ENCODE measurements at regions not wholly inside any gene's neighbourhood (a gene's known extent, or its start where the extent isn't known, plus 50 kb on each side); places are given as distances from the start of the nearest gene placed in this dataset.
"Not testable (repeated sequence)": the region's sequence is repeated elsewhere in the genome, so short reads cannot be mapped to it uniquely, and the experiment has no call there.

GRCh38 chr6:139747154-139747553 is 372.7 kb upstream of the CITED2 start:
- DNase-seq: no peak

DNA sequence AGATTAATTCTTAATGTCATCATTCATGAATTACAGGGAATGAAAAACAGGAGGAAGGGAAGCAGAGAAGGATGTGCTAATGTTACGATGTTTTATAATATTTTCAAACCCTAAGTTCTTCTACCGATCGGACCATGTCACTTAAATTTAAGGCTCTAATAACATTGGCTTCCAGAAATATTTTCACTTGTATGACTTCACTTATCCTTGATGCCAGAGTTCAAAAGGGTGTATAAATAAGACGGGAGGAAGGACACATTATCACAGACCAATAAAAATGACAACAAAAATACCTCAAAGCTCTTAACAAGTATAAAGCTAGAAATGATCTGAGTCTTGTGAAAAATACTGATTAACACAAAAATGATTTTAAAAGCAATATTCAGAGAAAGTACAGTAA is 370.4 kb upstream of the CITED2 start:
- no peak for DNase-seq

GRCh38 chr6:139743664-139744437 is 369.4 kb upstream of the CITED2 start:
- DNase-seq: no peak

DNA sequence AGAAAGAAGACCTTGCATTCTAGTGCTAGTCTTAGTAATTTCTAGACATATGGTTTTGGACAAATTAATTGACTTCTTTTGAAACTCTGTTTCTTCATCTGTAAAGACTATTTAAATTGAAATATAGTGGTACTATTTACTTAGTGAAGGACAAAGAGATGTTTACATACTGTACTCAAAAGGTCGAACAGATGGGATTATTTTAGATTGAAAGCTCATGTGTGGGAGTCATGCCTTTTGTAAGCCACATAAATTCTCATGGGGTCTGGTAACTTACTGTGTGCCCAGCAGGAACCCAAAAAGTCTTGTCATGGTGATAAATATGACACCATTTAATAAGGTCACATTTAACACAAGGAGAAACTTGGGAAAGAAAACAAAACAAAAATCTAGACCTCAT is 368.2 kb upstream of the CITED2 start:
- no peak for DNase-seq

GRCh38 chr6:139738801-139739455 is 364.5 kb upstream of the CITED2 start:
- DNase-seq: no peak

GRCh38 chr6:139736325-139736906 is 362.0 kb upstream of the CITED2 start:
- DNase-seq: no peak

DNA sequence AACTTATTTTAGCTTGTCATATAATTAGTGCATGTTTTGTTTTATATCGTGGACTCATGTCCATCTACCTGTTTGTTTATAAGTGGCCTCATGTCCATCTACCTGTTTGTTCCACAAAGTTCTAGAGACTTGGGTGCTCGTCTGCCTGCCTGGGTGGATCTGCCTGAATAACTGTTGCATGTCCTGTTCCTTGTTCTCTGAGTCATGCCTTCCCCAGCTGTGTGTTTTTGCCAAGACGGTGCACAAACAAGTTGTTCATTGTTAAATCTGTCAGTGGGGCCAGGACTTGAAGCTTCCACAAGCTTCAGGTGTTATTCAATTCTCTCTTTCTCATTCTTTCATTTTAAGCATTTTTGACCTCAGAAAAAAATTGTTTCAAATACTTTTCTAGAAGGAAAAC is 358.0 kb upstream of the CITED2 start:
- DNase-seq: no peak

DNA sequence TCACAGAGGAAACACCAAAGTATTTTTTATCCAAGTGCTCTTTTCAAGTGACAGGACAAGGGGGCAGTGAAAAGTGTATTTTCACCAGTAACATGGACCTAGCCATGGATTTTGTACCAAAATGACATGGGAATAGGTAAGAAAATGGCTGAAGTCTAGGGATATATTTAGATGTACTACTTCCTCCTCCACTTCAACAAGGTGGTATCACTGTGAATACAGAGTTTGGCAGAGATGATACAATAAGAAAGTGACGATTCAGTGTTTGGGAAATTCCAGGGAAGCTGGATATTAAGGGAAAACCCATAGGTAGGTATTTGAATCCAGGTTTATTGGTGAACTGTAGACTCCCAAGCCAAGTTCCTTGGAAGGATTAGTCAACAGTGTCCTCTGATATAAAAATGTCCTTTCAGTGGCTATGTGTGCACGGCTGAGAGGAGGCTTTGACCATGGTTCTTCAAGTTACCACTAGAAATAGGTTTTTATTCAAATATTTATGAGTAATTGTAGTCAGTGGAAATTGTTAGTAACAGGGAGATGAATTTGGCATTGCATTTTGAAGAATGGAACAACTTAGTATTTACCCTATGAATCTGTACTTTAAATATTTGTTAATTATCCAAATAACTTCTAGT is 356.0 kb upstream of the CITED2 start:
- no peak for DNase-seq

DNA sequence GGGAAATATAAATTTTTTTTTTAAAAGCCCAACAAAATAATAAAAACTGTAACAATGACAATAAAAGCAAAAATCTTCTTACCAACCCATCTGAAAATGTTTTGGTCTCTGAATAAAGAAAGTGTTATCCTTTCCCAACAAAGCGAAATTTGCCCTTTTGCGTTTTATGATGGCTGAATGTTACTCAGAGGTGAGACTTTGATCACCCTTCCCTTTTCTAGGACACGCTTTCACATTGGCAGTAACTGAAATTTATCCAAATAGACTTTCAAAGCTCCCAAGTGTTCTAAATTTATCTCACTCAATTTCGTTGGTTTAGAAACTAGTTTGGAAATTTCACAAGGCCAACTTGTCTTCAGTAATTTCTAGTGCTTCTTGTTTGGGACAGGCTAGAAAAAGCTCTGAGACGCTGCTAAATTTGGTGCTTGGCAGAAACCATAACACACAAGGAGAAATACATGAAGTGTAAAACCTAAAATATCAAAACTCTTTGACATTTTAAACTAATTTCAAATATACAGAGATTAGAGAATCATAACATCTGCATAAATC is 354.5 kb upstream of the CITED2 start:
- no peak for DNase-seq

DNA sequence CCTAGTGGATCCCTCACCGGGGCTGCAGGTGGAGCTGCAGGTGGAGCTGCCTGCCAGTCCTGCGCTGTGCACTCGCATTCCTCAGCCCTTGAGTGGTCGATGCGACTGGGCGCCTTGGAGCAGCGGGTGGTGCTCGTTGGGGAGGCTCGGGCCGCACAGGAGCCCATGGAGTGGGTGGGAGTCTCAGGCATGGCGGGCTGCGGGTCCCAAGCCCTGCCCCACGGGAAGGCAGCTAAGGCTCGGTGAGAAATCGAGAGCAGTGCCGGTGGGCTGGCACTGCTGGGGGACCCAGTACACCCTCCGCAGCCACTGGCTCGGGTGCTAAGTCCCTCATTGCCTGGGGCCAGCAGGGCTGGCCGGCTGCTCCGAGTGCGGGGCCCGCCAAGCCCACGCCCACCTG is 351.8 kb upstream of the CITED2 start:
- DNase-seq: not testable (repeated sequence)

GRCh38 chr6:139722530-139722929 is 348.1 kb upstream of the CITED2 start:
- no peak for DNase-seq

- no peak for DNase-seq
Measured at GRCh38 chr6:139721954-139722353, 347.5 kb upstream of the CITED2 start.

- DNase-seq: no peak
Measured at GRCh38 chr6:139713900-139714506, 339.6 kb upstream of the CITED2 start.

DNA sequence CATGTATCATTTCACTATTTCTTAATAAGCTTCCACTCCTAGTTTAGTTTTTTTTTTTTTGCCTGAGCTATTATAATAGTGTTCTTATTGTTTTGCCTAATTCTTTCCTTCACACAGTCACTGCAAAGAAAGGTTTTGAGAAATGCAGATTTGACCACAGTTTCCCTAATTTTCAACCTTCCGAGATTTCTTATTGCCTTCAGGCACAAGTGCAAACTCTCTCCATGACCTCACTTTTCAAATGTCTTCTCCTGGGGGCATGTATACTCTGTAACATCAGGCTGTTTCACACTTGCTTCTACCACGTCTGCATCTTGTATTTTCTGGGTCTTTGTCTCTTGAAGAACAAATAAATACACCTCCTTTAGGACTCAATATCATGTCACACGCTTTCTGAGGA is 339.0 kb upstream of the CITED2 start:
- DNase-seq: no peak

DNA sequence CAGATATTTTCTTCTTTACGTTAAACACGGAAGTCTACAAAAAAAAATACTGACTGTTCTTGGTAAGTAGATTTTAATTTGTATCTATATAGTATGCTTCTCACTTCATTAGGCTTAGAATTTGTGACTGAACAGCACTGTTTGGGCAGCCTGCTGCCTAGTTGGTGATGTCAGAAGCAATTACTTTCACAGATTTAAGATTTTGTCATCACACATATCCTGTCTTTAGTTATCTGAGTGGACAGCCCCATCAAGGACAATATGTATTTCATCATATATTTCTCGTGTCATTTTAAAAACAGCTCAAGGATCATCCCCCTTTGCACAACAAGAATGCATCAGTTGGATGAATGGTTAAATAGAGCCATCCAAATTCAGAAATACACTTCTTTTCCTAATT is 338.4 kb upstream of the CITED2 start:
- no peak for DNase-seq

DNA sequence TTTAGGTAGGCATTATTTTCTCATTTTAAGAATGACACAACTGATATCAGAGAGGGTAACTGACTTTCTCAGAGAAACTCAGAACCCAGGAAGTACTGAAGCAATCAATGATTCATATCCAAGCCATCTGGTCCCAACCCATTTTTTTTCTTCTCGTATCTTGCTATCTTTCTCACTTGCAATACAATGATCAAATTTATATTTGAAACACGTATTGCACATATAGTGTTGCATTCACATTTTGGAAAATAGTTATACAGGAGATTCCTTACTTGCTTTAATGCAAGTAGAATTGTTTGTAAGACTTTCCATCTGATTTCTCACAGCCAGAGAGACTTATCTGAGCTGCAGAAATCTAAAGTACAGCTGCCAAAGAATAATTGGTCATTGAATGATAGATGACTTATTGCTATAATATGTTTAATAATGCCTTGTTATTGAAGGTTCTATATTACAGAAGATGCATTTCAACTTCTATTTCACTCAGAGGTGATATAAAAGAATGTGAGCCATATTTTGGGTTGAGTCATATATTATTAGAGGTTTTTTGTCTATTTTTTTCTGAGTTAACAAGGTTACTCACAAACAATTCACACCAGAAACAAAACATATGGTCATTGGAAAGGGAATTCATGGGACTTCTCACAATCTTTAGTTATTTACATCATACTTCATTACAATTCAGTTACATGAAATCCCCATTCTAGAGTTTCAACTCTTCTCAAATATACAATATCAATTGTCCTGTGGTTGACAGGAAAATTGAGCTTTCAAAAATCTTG is 337.5 kb upstream of the CITED2 start:
- DNase-seq: no peak

- DNase-seq: no peak
Measured at GRCh38 chr6:139710556-139710955, 336.1 kb upstream of the CITED2 start.

DNA sequence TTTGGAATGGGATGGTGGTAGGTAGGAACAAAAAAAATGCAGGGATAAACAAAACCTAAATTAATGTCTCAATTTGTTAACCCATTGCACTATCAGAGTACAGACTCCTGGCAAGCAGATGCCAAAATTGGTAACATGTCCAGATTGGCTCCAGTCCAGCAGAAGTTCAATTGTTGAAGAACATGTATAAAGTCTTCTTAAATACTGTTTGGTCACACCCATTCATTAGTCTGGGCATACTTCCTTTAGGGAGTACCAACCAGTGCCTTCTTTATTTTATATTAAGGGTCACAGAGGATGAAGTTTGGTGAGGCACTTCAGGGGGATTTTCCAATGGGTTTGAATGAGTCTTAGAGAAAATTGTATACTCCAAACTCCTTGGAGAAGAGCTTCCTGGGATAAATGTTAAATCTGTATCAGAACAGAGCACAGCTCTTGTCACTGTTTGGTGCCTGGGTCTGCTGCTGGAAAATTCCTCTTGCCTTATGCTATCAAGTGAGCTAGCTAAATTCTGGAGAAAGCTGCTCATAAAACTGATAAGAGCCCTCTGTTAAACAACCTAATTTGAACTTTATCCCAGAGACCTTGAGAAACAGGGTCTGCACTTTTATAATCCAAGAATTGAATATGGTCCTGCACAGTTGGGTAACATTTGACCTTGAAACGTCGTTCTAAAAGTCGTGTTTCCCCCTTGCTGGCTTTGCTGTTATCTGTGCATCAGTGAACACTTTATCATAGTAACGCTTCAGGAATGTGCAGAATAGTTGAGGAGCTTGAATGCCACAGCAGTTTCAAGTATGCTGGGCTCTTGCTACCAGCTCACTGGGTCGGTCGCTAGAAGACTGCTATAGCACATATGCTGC is 334.1 kb upstream of the CITED2 start:
- DNase-seq: no peak

GRCh38 chr6:139706912-139707311 is 332.5 kb upstream of the CITED2 start:
- no peak for DNase-seq

DNA sequence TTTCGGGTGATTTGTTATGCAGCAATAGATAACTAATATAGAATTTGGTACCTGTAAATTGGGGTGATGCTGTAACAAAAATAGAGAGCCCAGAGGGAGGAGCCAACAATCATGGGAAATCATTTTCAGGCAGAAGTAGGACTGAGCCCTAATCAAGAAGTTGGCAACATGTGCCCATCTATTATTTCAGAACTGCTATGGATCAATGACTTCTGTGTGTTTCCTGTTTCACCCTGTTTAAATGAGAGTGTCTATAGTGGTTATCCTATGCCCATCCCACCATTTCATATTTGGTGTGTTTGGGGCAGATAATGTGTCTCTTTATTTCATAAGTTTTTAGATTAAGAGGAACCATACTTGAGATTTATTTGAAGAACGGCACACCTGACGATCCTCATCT is 330.8 kb upstream of the CITED2 start:
- DNase-seq: no peak

DNA sequence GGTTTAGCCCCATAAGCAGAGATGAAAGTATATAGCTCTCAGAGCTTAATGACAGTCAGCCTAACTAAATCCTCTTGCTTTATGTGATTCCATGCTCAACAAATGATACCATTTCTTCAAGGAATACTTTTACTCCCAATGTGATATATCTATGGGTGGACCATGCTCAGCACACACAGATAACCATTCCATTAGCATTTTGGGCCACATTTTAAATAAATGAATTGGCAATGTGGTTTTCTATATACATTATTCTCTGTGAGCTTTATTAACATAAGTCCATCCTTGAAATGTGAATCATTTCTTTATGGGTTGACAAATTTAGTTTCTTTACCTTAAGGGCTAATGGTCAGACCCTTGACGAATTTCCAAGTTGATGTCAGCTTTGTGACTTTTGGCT is 329.3 kb upstream of the CITED2 start:
- no peak for DNase-seq

Data from midbrain (tissue), 1 donor.